Peyer's patch (tissue), 4 donors: ENCODE measurements at regions not wholly inside any gene's neighbourhood (a gene's known extent, or its start where the extent isn't known, plus 50 kb on each side); places are given as distances from the start of the nearest gene placed in this dataset.
A peak's percentile ranks its signal among the peaks of the same experiment; 100 is the strongest.

Experiments
- DNase-seq, 3 donors: peaks; one replicate each; pipeline ENCODE4 v3.0.0-alpha.2; 2017 to 2019
- H3K27ac ChIP-seq, 4 donors: fragments of 200-600 bp; sonication (generic); one replicate each; pipeline ENCODE4 v1.5.1; 2016 to 2019
- H3K27me3 ChIP-seq, 2 donors: fragments of 200-600 bp; sonication (generic); one replicate each; pipeline ENCODE4 v1.5.1; 2019
- H3K36me3 ChIP-seq, 3 donors: fragments of 200-600 bp; sonication (generic); one replicate each; pipeline ENCODE4 v1.5.1; 2016 to 2019
- H3K4me1 ChIP-seq, 4 donors: fragments of 200-600 bp; sonication (generic); one replicate each; pipeline ENCODE4 v1.5.1; 2016 to 2019
- H3K4me3 ChIP-seq, 4 donors: fragments of 200-600 bp; sonication (generic); 1 replicate in 3 of 4; 2 replicates in 1 of 4; pipeline ENCODE4 v1.5.1; 2016 to 2019; ENCODE audit warnings: mild to moderate bottlenecking in 1 of 4
- H3K9me3 ChIP-seq, 4 donors: fragments of 200-600 bp; sonication (generic); one replicate each; pipeline ENCODE4 v1.5.1; 2016 to 2019; ENCODE audit warnings: mild to moderate bottlenecking in 1 of 4
- POLR2A ChIP-seq, 2 donors: fragments of 450-650 bp; IDR thresholded peaks; one replicate each; pipeline ENCODE4 v1.5.1; 2017; ENCODE audit warnings: antibody characterized with exemption in 2 of 2, mild to moderate bottlenecking in 2 of 2, moderate library complexity in 2 of 2
- TF ChIP-seq, protein P1 (sequence below), 6 experiments: fragments of 450-650 bp in 4 of 6; fragments of 200-600 bp in 2 of 6; sonication (generic) in 1 of 6; IDR thresholded peaks; one replicate each; pipeline ENCODE4 v1.5.1; 2017 to 2019; ENCODE audit warnings: antibody characterized with exemption in 6 of 6, mild to moderate bottlenecking in 3 of 6, moderate library complexity in 1 of 6

- Histone ChIP-seq H3K4me1 (no peaks in the 10 kb centered on the region), H3K4me3 (no peak overlapping the region), H3K27ac (no peak overlapping the region), H3K36me3 (no peaks in the 10 kb centered on the region), H3K9me3 (no peaks in the 10 kb centered on the region), H3K27me3 (no peaks in the 10 kb centered on the region)
- DNase-seq: no peak
- TF ChIP-seq, protein P1, sequence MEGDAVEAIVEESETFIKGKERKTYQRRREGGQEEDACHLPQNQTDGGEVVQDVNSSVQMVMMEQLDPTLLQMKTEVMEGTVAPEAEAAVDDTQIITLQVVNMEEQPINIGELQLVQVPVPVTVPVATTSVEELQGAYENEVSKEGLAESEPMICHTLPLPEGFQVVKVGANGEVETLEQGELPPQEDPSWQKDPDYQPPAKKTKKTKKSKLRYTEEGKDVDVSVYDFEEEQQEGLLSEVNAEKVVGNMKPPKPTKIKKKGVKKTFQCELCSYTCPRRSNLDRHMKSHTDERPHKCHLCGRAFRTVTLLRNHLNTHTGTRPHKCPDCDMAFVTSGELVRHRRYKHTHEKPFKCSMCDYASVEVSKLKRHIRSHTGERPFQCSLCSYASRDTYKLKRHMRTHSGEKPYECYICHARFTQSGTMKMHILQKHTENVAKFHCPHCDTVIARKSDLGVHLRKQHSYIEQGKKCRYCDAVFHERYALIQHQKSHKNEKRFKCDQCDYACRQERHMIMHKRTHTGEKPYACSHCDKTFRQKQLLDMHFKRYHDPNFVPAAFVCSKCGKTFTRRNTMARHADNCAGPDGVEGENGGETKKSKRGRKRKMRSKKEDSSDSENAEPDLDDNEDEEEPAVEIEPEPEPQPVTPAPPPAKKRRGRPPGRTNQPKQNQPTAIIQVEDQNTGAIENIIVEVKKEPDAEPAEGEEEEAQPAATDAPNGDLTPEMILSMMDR (IDR thresholded peaks at IDR 0.05): no peak
- TF ChIP-seq POLR2A (IDR thresholded peaks at IDR 0.05): no peak
These were observed 590.3 kb downstream of the PTPRU start for GRCh38 chr1:29826646-29827045.

DNA sequence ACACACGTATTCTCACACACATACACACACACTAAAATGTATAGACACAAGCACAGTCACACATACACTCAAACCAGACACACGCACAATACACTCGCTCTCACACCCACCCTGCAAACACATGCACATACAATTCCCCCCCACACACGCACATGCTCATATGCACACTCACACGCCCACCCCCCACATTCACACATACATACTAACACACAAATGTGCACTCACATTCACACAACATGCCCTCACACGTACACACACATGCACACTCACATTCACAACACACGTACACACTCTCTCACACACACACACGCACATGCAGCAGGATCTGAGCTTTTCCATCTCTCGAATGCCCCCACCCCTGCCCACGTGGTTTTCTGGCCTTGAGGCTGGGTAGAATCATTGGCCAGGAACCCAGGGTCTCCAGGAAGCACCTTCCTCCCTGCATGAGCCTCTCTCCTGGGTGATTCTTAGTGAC, 589.7 kb downstream of the PTPRU start:
- TF ChIP-seq, protein P1 (IDR thresholded peaks at IDR 0.05): no peak
- TF ChIP-seq POLR2A (IDR thresholded peaks at IDR 0.05): no peak
- no peak for DNase-seq
- no peaks in the 10 kb centered on the region for H3K27me3 ChIP-seq
- no peak overlapping the region for H3K27ac ChIP-seq
- no peak overlapping the region for H3K4me3 ChIP-seq
- H3K4me1 ChIP-seq: no peaks in the 10 kb centered on the region
- no peaks in the 10 kb centered on the region for H3K9me3 ChIP-seq
- no peaks in the 10 kb centered on the region for H3K36me3 ChIP-seq

GRCh38 chr1:29825274-29825940, 589.1 kb downstream of the PTPRU start:
- Histone ChIP-seq H3K27ac (no peak overlapping the region), H3K36me3 (no peaks in the 10 kb centered on the region), H3K27me3 (no peaks in the 10 kb centered on the region), H3K9me3 (no peaks in the 10 kb centered on the region), H3K4me3 (no peak overlapping the region), H3K4me1 (no peaks in the 10 kb centered on the region)
- DNase-seq: peak in 1 of 3 donors; percentile 9
- TF ChIP-seq, protein P1 (IDR thresholded peaks at IDR 0.05): no peak
- TF ChIP-seq POLR2A (IDR thresholded peaks at IDR 0.05): no peak

DNA sequence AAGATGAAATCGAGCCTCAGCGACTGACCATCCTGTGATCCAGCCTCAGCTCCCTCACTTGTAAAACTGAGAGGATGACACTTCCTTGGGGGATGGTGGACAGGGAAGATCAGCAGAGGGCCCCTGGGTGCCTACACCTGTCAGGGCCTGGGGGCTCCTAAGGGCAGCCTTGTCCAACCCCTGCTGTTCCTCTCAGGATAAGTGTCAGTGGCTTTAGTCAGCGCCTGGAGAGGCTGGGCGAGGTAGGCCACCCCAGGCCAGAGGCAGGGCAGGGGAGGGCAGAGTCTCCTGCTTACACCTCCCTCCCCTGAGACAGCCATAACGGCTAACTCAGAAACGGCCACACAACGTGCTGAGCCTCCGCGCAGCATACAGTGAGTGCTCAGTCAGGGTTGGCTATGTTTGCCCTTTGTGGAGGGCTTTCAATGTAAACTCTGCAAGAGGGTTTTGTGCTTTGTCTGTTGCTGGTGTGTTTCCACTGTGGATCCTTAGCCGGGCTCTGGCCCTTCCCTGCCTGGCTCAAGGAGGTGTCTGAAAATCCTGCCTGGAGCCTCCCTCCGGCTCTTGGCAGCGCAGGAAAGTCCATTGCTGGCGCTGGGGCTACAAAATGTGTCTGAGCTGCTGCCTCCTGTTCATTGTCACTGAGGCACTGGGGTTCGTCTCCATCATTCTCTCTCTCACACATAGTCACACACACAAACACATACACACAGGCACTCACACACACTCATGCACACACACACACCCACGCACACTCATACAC, 588.4 kb downstream of the PTPRU start:
- Histone ChIP-seq H3K27ac (no peak overlapping the region), H3K4me3 (no peak overlapping the region), H3K27me3 (no peaks in the 10 kb centered on the region), H3K9me3 (no peaks in the 10 kb centered on the region), H3K36me3 (no peaks in the 10 kb centered on the region), H3K4me1 (no peaks in the 10 kb centered on the region)
- TF ChIP-seq POLR2A (IDR thresholded peaks at IDR 0.05): no peak
- DNase-seq: peak in 1 of 3 donors; percentile 7

GRCh38 chr1:29824025-29824424, 587.7 kb downstream of the PTPRU start:
- TF ChIP-seq, protein P1 (IDR thresholded peaks at IDR 0.05): no peak
- TF ChIP-seq POLR2A (IDR thresholded peaks at IDR 0.05): no peak
- no peaks in the 10 kb centered on the region for H3K27me3 ChIP-seq
- H3K4me1 ChIP-seq: no peaks in the 10 kb centered on the region
- H3K27ac ChIP-seq: no peak overlapping the region
- peak in 1 of 3 donors; percentile 7 for DNase-seq
- no peaks in the 10 kb centered on the region for H3K9me3 ChIP-seq
- H3K36me3 ChIP-seq: no peaks in the 10 kb centered on the region
- no peak overlapping the region for H3K4me3 ChIP-seq

DNA sequence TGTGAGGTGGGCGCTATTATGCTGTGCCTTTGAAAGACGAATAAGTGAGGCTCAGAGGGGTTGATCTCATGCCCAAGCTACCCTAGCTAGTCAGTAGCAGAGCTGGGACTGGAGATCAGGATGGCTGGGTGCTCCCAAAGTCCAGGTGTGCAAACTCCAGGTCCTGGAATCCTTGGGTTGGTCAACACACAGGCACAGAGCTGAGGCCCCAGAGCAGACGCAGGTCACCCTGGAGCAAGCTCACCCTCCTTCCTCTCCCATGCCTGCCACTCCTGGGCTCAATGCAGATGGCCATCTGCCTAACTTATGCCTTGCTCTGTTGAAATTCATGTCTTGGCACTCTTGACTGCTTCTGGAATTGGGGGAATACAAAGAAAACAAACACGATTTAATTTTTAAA, 587.2 kb downstream of the PTPRU start:
- TF ChIP-seq, protein P1 (IDR thresholded peaks at IDR 0.05): no peak
- no peak for TF ChIP-seq POLR2A (IDR thresholded peaks at IDR 0.05)
- Histone ChIP-seq H3K4me1 (no peaks in the 10 kb centered on the region), H3K36me3 (no peaks in the 10 kb centered on the region), H3K27ac (no peak overlapping the region), H3K9me3 (no peaks in the 10 kb centered on the region), H3K4me3 (no peak overlapping the region), H3K27me3 (no peaks in the 10 kb centered on the region)
- peak in 1 of 3 donors; percentile 9 for DNase-seq
